Mammary epithelial cell (primary cell): ENCODE measurements at regions not wholly inside any gene's neighbourhood (a gene's known extent, or its start where the extent isn't known, plus 50 kb on each side); places are given as distances from the start of the nearest gene placed in this dataset.

Experiments used
- CTCF ChIP-seq, 2 donors: IDR thresholded peaks in 1 of 2; conservative IDR thresholded peaks in 1 of 2; 2 replicates each; pipeline ENCODE4 v1.5.1; 2011 to 2012; ENCODE audit warnings: inconsistent platforms in 2 of 2, low read length in 2 of 2, mild to moderate bottlenecking in 2 of 2, control low read depth in 1 of 2, low read depth in 1 of 2; ENCODE audit not compliant: insufficient read depth in 1 of 2; ENCODE audit errors: extremely low read depth in 1 of 2
- EZH2 ChIP-seq: IDR thresholded peaks from 2 replicates; pipeline ENCODE4 v1.6.1; 2012; ENCODE audit warnings: low read length, inconsistent platforms, borderline replicate concordance

GRCh38 chr5:98206566-98206965 lies 566.9 kb upstream of the RGMB start:
- no peak for TF ChIP-seq CTCF (conservative IDR thresholded peaks at IDR 0.05 in 1 of 2, IDR thresholded peaks at IDR 0.05 in 1 of 2; ENCODE audit: extremely low read depth in 1 of 2, insufficient read depth in 1 of 2, low read depth in 1 of 2, low read length in 2 of 2)
- TF ChIP-seq EZH2 = no peak
